ENCODE measurements at regions not wholly inside any gene's neighbourhood (a gene's known extent, or its start where the extent isn't known, plus 50 kb on each side); places are given as distances from the start of the nearest gene placed in this dataset.

DNA sequence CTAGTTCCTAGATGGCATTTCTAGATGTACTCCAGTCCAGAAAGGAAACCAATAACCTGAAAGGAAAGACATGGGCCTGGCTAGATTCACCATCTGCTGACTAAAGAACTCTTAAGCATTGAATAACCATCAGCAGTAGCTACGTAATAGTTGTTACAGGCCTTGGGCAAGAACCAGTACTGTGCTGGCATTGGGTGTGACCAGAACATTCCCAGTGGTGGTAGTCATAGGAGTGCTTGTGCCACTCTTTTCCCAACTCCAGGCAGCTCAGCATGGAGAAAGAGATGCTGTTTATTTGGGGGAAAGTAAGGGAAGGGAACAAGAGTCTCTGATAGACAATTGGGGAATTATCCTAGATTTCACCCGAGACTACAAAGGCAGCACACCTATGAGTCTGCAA, 333.3 kb downstream of the SLC16A7 start:
- no peak for DNase-seq

DNA sequence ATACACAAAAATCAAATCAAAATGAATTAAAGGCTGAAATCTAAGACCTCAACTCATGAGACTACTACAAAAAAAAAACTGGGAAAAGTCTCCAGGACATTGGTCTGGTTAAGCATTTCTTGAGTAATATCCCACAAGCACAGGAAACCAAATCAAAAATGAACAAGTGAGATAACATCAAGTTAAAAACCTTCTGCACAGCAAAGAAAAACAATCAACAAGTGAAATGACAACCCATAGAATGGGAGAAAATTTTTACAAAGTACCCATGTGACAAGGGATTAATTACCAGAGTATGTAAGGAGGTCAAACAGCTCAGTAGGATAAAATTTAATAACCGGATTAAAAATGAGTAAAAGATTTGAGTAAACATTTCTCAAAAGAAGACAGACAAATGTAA, 338.7 kb downstream of the SLC16A7 start:
- no peak for DNase-seq

DNA sequence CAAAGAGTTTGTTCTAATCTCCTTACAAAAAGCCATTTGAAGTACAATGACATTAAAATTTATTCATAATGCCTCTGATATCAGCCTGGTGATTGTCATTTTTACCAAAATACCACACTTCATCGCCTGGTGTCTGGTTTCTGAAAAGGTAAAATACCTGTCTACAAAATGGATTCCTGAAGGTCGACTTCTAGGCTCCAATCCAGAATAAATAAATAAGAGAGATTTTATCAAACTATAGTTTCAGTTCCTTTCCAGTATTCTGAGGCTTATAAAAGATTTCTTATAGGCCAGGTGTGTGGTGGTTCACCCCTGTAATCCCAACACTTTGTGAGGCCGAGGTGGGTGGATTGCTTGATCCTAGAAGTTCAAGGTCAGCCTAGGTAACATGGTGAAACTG, 340.7 kb downstream of the SLC16A7 start:
- DNase-seq = no peak

DNA sequence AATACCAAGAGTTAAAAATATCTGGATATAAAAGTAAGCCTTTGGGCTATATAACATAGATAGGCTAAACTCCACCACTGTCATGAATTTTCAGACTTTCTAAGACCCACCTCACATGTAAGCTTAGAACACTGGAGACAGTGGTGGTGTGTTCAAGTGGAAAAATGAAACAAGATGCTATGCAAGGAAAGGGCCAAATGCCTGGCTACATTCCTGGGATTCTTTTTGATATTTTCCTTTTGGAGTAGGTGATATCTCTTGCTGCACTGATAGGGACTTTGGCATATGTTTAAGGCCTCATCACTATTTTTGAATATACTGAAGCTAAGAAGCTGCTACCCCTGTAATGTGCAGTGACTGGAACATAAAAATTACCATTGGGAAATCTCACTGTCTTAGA, 341.3 kb downstream of the SLC16A7 start:
- DNase-seq = no peak

DNA sequence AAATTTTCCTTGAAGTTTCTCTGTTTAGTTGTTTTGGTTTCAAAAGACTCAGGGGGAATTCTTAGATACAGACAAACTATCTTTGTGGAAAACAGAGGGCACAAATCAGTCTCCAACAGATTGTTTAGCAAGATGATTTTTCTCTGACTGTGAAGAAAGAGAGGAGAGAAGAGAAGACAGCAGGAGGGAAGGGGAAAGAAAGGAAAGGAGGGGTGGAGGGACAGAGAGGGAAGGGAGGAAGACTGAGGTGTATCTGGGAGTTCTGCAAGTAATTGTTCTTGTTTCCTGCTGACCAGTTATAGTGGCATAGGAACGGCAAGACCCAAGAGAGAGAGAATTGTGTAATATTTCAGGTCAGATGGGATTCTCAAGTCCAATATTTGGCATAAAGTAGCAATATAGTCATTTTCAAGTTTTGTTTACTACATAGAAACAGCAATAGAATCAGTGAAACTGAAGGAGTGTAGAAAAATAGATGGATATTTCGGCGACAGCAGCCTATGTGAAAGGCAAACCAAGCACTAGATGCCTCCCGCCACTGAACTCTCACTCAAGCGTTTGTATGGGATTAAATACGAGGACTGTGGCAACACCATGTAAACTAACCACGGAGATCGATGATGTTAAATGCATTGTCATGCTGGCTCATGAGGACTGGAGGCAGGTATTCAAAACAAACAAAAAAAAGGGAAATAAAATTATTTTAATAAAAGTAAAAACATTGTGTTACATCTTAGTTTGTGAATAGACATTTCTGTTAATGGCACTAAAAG, 342.5 kb downstream of the SLC16A7 start:
- DNase-seq = no peak

DNA sequence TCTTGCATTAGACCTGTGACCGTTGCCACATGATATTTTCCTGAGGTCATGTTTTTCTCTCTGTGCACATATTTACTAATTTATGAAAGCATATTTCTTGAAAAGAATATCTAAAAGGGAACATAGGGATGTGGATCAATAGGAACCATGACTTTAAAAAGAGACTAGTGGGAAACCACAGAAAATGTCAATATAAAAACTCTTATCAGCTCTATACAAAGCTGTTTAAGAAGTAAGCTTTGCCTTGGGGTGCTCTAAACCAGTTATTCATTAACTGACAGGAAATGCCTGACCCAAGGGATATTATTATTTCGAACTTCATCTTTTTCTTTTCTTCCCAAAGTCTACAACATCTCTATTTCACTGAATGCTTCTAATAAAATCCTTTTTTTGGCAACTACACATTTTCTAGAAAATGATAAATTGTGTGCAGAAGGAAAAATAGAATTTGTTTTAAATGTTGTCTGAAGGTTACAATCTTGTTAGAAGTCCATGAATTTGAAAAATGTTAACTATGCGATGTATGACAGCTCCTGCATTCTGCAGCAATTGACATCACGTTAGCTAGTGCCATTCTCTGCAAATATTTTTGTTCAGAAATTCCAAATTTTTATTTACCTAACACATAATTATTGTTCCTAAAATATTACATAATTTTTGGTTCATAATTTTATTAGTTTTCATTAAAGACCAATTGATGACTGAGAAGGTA, 345.0 kb downstream of the SLC16A7 start:
- DNase-seq = no peak

DNA sequence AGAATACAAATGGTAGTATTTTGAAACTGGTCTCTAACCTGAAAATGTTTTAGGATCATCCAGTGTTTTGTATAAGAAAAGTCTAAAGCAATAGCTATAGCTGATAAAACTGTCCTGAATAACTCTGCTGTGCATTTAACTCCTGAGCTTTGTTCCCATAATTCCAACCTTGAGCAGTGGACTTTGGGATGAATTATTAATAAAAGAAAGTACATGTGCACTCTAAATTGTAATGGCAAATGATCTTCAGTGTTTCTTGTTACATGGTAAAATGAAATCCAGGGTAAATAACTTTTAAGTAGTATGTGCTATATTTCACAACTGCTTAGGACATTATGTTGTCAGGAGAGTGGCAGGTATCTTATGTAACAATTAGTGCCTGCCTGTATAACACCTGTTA, 345.6 kb downstream of the SLC16A7 start:
- DNase-seq = no peak

DNA sequence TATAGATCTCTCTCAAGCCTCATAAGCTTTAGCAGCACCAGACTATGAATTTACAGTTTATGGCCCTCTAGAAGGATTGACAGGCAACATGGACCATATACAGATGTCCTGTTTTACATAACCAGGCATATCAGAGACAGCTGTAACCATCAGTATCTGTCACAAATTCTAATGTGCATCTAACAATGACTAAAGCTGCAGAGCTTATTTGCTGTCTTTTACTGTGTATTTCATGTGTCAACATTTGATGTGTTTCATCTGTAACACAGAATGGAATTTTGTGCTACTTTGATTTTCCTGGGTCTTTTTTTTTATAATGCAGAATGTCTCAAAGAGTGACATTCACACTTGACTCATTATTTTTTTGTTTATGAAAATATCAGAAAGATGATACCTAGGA, 348.3 kb downstream of the SLC16A7 start:
- DNase-seq = no peak

DNA sequence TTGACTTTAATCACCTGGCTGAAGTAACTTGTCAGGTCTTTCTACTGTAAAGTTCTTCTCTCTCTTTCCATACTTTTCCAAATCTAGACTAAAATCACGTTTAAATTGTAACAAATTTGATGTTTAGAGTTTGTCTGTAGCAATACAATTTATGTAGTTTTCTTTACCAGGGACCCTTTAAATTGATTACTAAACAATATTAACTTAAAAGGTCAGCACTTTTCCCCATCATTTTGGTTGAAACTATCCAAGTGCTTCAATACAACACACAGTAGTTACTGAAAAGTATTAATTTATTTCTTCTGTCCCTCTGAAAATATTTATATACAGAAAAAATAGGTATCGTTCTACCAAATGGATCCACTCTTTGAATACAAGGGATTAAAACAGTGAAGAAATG, 350.8 kb downstream of the SLC16A7 start:
- DNase-seq = no peak

DNA sequence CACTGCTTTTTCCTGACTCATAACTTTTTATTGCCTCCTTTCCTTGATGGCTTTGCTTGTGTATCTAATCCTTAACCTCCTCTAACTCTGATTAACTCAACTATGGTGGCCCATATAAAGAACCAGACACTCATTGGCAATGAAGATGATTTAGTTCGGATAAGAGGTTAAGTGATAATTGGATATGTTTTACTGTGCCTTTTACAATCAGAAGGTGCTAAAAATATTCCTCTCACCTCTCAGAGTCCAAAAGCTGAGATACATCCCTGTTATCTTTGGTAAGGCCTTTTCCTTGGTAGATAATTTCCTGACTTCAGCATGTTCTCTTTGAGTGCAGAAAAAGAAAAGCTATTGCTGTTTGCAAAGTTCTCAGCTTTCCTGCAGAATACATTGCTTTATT, 367.7 kb downstream of the SLC16A7 start:
- DNase-seq = no peak

DNA sequence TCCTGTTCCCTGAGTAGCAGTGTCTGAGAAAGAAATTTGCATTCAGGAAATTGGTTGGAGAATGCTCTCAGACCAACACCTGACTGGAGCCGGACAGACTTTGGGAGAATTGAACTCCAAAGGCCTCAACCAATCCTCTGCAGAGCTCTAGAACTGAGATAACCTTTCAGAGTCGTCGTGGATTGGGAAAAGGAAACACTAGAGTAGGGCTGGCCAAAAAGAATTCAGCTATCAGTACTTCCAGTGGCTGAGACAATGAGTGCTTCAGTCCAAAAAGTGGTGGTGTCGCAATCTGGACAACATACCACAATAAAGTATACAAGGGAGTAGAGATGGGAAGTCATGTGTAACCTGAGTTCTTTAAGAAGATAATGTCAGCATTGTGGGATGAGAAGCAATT, 377.1 kb downstream of the SLC16A7 start:
- DNase-seq = no peak

DNA sequence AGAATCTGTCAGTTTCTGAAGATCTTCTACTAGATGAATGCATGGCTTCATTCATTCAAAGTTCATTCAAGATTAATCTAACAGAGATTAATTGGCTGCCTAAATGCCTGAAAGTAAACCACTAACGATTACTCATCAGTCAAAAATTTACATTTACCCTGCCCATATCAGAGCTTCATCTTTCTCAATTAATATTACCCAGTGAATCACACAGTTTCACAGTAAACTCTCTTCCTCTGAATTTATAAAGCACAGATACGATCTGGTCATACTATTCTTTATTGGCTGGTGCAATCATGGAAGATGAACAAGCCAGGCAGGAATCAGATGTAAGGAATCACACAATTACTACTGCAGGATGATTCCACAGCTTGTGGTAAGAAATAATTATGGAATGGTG, 377.7 kb downstream of the SLC16A7 start:
- DNase-seq = no peak

DNA sequence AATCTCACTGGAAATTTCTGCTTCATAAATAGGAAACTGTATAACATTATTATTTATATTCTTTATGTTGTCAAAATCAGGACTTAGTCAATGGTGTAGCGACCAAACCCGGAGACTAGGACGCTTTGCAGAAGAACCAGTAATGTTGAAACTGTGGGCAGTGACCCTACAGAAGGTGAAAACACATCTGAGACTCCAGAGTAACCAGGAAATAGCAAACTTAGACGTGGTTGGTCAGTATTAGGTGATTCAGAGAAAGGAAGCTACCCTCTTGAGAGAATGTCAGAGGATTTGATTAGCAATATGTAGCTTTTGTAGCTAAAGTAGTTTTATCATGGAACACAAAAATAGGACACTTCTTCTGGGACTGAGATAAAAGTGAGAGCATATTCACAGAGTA, 381.9 kb downstream of the SLC16A7 start:
- DNase-seq = no peak

DNA sequence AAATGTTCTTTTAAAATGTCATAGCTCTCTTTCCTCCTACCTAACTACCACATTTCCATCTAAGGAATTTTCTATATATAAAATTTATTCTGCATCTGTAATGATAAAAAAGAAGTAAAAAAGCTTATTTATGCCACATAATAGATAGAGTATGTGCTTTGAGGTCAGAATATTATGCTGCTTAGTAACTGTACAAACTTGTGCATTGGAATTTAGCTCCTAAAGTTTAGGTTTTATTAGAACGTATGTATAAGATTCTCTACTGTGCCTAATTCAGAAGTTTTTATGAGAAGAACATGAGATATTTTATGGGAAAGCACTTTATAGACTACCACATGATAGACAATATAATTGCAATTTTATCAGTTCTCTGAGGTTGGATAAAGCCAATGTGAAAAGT, 384.6 kb downstream of the SLC16A7 start:
- DNase-seq = no peak

DNA sequence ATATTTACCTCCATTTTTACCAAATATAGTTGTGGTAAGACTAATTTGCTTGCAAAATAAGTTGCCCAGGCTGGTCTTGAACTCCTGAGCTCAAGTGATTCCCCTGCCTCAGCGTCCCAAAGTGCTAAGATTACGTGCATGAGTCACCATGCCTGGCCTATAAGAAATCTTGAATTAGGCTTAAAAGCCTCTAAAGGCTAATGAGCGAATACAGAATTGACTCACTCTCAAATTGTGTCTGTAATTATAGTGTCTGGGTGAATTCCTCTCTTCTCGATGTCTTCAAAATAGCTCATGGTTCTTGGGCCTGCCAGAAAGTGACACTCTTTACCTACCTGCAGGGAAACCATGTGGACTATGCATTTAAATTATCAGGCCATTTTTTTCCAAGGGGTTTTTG, 403.5 kb downstream of the SLC16A7 start:
- DNase-seq = no peak

DNA sequence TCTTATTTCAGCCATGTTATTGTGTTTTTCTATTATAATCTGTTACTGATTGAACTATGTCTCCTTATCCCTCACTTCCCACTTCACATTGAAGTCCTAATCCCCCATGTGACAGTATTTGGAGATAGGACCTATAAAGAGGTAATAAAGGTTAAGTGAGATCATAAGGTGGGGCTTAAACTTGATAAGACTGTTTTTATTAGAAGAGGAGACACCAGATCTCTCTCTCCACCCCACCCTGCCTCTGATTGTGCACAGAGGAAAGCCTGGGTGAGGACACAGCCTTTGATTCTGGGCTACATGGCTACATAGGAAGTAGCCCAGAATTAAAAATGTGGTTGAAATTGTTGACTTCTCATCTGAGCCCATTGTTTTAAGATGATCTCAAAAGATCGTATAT, 414.7 kb downstream of the SLC16A7 start:
- no peak for DNase-seq

DNA sequence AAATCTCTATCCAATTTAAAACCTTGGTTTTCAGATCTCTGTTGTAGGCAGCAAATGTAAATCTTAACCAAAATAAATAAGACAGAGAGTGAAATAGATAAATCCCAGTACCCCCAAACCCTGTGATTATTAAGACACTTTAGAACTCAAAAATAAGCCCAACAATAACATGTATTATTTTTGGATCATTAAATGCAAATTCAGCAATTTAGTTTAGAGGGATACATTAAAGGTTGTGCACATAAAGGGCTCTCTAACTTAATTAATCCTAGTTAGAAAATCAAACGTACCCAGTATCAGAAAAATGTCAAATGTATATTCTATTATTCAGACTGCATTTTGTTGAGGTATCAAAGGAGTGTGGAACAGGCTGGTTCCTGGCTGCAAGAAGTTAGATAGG, 416.8 kb downstream of the SLC16A7 start:
- DNase-seq = no peak

DNA sequence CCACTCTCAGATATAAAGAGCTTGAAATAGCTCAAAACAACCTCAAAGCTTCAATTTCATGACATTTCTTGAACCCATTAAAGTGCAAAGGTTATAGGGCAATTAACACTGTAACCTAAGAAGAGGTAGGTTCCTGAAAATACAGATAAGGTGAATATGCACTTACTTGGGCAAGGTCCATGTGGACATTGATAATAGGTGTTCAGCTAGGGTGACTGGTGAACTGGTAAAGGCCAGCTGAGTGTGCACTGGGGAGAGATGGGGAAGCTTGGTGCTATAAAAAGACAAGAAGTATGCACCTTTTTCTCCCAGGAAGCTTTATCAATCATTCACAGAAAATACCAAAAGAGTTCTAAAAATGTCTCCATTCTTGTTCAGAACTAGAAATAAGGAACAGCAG, 418.6 kb downstream of the SLC16A7 start:
- no peak for DNase-seq

DNA sequence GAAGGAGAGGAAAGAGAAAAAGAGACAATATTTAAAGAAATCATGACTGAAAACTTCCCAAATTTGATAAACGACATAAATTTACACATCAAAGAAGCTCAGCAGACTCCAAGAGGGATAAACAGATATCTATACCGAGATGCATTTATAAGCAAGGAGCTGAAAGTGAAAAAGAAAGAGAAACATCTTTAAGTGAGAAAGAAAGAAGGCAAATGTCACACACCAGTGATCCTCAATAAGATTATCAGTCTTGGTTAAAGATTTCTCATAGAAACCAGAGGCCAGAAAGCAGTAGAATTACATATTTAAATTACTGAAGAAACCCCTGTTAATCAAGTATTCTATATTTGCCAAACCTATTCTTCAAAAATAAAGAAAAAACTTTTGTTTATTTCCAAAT, 424.2 kb downstream of the SLC16A7 start:
- no peak for DNase-seq

DNA sequence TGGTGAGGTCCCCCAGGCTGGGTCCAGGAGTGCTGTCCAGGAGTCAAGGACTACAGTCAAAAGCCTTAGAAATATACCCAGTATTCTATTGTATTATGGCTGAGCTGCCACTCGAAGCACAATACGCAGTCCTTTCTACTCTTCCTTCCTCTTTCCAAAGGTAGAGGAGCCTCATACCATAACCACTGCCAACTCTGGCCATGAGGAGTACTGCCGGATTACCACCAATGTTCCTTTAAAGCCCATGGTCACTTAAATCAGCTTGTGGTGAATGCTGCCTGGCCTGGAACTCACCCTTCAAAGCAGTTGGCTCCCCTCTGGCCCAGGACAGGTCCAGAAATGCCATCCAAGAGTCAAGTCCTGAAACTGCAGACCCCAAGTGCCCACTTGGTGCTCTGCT, 425.4 kb downstream of the SLC16A7 start:
- DNase-seq = no peak

DNA sequence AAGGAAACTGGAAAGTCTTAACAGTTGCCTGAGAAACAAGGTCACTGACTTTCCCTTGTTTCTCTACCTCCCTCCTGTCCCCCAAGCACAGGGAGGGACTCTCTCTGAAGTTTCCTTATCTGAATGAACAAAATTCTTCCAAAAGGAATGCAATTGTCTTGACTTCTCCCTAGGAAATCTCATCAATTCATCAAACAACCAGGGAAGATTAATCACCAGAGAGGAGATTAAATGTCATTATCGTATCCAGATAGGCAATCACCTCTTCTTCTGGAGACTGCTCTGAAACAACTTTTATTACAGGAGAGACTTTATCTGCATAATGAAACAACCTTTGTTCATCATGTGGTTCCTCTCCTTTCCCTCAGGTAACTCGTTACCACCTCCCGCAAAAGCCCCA, 431.4 kb downstream of the SLC16A7 start:
- no peak for DNase-seq

DNA sequence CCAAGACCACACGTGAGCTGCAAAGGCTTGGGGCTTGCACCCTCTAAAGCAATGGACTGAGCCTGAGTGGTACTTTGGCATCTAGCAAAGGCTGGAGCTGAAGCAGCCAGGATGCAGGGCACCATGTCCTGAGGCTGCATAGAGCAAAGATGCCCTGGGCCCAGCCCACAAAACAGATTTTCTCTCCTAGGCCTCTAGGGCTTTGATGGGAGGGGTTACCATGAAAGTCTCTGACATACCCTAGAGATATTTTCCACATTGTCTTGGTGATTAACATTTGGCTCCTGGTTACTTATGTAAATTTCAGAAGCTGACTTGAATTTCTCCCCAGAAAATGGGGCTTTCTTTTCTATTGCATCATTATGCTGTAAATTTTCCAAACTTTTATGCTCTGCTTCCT, 438.3 kb downstream of the SLC16A7 start:
- no peak for DNase-seq

DNA sequence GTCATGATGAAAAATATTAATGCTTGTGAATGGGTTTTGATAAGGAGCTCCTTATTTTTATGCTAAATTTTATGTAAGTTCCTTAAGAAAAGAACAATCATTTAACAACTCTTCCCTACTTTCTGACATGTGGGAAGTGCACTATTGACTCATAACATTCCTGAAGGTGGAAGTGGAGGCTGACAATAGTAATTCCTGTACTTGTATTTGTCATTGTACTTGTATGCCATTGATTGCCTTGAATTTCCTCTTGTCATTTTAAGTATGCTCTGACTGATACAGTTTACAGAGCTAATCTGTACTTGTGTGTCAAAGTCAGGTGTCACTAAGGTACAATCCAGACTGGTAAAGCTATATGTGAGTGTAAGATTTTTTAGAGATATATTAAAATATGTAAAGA, 440.0 kb downstream of the SLC16A7 start:
- DNase-seq = no peak

DNA sequence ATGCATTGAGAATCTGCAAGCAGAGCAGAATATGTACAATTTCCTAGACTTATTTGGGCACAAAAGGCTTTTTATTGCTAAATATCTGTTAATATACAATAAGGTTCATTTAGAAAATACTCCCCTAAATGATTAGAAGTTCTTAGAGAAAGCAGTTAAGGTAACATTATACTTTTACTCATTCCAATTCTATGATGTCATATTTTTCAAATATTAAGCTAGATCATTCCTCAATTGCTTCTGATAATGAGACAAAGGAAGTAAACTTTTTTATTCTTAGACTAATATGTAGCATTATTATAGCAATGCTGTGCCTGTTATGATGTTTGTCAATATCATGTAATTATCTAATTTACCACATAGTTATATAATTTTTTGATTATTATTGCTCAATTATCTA, 447.0 kb downstream of the SLC16A7 start:
- no peak for DNase-seq

DNA sequence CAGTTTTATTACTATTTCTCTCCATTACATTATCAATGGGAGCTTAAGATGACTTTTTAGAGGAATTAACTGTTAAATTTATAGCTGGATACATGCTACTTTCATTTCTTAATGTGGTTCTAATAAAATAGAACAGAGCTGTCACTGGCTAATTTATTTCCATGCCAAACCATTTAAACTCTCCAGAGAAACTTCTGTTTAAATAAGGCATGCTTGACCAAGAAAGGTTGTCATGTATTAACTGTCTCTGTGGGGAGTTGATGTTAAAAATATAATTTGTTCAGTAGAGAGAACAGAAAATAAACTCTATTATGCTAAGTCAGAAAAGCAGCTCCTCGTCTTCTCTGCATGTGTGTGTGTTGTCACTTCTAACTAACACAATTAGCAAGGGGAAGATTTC, 447.4 kb downstream of the SLC16A7 start:
- DNase-seq = no peak
